HT-29 (cell line): ENCODE measurements at regions not wholly inside any gene's neighbourhood (a gene's known extent, or its start where the extent isn't known, plus 50 kb on each side); places are given as distances from the start of the nearest gene placed in this dataset.

ENCODE experiments used
- DNase-seq: peaks from one replicate; pipeline ENCODE4 v3.0.0-alpha.2; 2015; ENCODE audit warnings: low spot score

DNA sequence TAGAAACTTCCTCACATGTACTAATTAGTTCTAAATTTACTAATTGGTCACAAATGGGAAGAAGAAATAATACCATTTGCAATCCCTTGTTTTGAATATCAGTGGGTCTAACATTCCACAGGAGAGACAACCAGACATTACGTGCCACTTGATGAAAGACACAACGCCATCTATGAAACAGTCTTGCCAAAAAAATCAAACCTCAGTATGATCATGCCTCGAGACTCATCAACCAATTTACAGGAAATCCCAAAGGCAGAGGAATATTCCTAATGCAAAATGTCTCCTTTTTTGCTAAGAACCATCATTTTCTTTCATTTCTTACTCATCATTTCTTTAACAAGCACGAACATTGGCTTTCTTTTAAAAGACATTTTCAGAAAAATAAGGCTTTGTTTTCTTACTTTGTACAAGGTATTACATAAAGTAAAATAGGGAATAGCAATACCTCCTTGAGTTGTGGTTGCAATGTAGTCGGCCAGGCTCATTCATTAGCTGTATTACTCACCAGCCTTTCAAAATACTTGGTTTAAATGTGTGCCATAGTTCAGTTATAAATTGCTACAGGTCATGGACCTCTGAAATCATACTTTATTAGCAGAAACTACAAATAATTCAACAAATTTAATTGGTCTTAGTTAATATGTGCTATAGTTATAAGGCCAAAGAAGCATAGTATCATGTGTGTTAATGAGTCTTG lies 436.2 kb upstream of the FLRT2 start:
- no peak for DNase-seq

DNA sequence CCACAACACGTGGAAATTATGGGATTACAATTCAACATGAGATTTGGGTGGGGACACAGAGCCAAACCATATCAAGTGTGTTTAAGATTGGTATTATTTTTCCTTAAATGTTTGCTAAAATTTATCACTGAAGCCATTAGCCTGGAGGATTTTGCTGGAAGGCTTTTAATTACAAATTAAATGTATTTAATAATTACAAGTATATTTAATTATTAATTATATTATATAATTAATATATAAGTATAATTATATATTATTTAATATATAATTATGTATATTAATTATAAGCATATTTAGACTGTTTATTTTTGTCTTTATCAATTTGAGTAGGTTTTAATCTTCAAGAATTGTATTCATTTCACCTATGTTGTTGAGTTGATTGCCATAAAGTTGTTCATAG lies 427.4 kb upstream of the FLRT2 start:
- DNase-seq = no peak

DNA sequence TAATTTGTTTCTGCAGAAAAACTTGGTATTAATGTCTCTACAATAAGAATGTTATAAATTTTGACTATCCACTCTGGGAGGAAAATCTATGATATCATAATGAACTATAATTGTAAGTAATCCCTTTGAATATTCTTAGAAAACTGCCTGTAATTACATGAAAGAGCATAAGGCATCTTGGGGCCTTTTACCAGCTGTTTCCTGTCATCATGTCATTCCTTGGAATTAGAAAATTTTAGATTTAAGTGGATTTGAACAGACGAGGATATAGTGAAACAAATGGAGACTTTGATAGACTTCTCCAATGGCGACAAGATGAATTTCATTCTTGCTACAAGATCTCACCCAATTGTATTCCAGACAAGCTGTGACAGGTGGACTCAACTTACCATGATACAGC lies 423.4 kb upstream of the FLRT2 start:
- DNase-seq = no peak

DNA sequence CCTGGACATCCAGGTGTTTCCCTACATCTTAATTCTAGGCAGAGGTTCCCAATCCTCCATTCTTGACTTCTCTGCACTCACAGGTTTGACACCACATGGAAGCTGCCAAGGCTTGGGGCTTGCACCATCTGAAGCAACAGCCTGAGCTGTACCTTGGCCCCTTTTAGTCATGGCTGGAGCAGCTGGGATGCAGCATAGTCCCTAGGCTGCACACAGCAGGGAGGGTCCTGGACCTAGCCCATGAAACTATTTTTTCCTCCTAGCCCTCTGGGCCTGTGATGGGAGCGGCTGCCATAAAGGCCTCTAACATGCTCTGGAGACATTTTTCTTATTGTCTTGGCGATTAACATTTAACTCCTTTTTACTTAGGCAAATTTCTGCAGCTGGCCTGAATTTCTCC lies 417.2 kb upstream of the FLRT2 start:
- DNase-seq = no peak

DNA sequence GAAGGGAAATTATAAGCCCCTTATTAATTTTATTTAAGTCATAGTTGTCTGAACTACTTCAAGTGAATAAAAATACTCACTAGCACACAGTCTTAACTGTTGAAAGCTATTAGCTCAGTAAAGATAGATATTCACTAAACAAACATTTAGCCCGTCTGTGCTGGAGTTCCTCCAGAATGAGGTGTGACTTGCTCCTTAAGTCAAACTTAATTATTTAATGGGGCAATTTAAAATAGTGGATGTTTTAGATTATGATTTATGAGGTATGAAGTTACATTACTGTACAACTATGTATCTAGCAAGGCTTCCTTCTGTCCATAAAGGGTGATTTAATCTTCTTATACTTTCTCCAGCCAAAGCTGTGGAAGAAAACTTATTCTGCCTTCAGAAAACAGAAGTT lies 414.0 kb upstream of the FLRT2 start:
- DNase-seq = no peak

DNA sequence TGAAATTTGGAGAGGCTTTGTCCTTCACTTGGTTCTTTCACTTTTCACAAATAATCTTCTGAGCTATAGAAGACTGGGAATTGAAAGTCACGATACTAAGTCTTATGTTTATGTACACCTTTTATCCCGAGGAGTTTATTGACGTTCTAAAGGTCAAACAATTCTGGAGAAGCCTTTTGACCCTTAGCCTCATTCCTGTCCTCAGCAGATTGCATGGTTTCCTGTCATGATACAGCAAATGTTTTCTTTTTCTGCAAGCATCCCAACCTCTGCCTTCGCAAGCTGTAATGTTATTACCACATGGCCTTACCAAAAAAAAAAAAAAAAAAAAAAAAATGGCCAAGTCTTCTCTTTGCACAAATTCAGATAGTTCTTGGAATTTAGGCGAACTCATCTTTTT lies 411.7 kb upstream of the FLRT2 start:
- DNase-seq = no peak

DNA sequence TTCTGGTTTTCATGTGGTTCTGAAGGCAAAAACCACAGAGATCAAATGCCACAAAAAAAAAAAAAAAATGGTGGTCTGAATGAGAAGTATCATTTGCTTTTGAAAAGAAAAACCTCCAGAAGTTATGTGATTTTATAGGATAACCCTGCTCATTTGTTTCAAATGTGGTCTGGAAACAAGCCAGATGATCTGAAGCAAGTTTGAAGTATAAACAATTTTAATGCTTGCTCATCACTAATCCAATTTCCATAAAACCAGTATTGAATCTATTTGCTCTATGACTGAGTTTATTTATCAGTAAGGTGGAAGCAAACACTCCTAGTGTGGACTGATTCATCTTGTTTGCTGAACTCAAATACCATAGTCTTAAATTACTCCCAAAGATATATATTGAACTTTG lies 407.3 kb upstream of the FLRT2 start:
- peak; percentile 14 for DNase-seq

DNA sequence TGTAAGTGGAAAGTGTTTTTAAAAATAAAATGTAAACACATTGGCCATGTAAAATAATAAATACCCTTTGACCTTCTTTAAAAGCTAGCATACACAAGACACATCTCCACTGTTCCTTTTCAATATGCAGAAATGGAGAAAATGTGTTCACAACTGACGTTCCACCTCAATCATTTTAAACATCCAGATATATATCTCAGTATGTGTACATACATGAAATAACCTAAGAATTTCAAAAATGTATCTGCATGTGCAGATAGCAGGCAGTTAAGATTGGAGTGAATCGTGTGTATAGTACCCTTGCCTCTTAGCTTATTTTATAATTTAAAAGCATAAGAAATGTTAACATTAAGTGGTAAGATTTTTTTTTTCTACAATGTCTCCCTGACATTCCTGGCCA lies 406.2 kb upstream of the FLRT2 start:
- DNase-seq = no peak

DNA sequence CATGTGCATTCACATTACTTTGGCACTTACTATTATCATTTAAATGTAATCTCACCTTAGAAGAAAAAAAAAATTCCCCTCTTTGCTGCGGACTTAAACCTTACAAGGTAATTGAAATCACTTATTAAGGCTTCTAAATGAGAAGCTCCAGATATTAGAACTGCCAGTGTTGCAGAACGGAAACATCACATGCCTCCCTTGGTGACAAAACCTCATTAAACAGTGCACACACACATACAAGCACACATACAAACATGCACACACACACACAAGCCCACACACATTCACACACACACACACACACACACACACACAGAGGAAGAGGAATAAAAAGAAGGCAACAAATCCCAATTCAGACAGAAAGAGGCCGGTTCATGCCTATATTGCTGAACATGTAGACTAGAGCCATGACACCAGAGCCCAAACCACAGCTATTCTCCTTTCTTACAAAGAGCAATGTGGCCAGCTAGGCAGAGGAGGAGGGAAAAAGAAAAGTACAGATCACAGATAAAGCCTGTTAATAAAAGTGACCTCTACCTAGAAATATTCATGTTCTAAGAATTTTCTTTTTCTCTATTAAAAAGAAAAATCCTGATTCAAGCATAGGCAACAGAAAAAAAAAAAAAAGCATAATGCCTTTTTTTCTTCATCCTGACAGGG lies 405.2 kb upstream of the FLRT2 start:
- DNase-seq = no peak

DNA sequence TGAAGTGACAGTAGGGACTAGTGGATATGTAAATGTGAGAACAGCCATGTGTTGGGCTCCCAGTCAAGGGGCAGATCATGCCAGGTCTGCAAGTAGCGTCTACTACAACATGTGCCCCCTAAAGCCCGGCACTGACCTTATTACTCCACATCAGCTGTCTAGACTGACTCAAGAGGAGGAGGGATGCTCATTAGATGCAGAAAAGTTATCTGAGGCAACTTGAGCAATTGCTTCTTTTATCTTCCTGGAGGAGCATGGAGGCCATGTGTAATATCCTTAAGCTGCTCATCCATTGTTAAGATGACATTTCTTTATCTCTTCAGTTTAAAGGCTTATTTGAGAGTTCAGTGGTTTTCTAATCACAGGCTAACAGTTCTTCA lies 404.7 kb upstream of the FLRT2 start:
- no peak for DNase-seq

DNA sequence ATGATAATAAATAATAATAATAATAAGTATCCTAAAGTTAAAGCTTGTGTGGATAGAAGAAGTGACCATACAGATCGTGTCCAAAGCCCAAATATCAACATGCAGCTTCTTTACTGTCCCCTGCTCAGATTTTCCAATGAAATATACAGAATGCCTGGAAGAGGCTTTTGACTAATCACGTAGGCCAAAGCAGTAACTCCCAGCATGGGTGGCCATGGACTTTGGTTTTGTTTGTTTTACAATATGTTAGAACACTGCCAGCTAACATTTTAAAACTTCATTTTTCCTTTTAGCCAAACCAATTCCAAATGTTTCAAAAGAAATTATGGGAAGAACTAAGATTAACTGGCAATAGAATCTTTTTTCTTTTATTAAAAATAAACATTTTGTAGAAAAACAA lies 400.0 kb upstream of the FLRT2 start:
- DNase-seq = no peak

DNA sequence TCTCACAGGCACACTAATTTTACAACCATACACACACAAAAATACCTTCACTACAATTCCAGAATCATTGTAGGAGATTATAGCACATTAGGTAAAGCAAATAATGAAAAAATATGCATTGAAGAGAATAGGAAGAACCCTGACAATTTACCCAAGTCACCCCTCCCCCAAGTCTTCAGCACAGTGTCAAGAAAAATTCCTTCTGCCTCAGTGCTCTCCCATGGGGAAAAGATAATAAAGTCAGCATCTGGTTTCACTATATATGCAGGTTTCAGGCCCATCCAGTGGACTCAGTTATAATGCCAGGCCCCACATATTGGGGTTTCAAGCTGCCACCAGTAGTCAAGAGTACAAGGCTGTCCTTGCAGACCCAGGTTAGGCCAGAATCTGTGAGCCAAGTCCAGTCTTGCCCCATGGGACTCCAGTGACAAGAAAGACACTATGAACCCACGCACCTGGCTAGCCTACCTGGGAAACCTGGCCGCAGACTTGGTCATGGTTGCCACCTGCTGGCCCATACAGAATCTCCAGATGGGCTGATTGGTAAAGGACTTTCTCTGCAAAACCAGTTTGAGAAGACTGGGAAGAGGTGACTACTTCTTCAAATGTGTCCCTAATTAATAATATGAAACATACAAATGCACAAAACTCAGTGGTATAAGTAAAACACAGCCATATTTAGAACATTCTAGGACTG lies 398.6 kb upstream of the FLRT2 start:
- peak; percentile 53 for DNase-seq

DNA sequence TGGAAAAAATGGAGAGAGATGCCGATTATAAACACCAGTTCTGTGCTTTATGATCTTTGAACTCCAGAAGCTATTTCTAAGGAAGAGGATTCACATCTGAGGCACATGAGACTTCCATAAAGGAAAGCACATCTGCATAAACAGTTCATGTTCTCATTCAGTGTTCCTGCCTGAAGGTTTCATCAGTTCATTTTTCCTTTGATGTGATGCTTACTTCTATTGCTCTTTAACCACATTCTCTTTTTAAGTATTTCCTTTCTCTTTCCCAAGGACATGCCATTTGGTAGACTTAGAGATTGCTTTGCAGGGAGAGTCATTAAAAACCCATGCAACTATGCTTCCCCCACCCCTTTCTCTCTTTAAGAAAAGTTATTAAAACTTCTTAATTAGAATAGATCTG lies 387.0 kb upstream of the FLRT2 start:
- DNase-seq = no peak

DNA sequence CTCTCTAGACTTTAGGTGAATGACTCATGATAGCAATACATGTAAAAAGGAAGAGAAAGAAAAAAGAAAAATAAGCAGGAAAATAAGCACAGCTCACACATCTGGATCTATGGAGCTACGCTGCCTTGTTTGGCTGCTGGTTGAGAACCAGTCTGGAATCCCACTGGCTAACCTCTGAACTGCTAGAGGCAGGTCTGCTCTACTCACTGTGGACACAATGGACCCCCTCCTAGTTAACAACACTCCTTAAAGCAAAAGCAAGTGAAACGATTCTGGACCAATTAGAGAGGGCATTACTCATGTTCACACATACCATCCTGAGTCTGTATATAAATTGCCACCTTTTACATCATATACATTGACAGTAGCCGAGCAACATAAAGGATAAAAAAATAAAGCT lies 383.2 kb upstream of the FLRT2 start:
- no peak for DNase-seq

DNA sequence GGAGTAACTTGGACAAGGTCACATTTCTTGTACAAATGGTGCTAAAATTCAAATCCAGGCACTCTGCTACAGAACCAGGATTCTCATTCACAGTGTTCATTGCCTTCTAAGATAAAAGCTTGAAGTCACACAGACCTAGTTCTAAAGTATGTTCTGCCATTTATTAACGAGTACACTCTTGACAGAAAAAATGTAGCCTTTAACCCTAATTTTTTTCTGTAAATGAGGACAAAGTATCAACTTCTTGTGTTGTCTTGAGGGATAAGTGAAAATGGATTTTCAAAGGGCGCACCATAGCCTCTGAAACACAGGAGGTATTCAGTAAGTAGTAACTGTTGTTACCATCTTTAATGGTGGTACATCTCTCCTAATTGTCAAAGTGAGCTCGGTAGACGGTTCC lies 379.8 kb upstream of the FLRT2 start:
- no peak for DNase-seq

DNA sequence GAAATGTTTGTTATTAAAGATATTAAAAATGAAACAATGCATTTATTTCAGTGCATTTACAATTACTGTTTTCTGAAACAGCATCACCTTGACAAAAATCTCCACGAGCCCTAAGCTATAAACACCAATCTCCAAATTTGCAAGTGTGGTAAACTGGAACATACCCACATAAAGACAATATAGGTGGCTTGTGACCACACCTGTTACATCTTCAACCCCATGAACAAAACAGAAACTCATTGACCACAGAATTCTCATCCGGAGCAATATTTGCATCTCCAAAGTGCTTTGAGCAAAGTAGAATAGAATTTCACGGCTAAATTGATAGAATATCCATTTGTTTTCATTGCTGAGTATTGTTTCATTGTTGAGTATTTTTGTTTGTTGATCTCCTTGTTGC lies 375.2 kb upstream of the FLRT2 start:
- no peak for DNase-seq

DNA sequence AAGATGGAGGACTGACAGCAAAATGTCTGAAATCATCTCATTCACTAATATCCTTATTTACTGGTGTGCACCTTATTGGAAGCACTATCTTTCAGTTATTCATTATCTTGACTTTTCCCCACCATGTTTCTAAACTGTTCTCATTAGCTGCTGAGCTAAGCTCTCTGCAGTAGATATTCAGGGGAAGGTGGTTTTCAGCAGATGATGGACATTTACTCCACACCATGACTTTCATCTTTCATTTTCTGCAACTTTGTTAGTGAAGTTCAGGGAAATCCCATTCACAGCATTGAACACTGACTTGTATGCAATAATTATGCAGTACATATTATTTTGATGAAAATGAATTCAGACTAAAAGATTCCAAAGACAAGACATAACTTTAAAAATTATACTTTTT lies 373.6 kb upstream of the FLRT2 start:
- DNase-seq = no peak

DNA sequence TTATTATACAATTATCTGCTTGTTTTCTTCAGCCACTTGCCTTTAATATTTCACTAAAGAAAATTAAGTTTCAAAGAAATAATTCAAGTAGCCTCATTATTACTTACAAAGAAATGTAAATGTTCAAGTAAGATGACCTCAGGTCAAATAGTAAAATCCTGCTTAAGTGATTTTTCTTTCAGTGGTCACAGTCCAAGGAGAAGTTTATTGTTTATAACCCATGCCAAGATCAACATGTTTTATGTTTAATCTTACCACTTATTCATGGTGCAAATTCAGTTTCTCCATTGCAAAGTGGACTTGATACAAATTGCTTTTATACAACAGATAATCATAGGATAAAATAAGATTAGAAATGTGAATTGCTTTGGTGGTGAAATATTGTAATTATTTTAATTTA lies 370.2 kb upstream of the FLRT2 start:
- DNase-seq = no peak

DNA sequence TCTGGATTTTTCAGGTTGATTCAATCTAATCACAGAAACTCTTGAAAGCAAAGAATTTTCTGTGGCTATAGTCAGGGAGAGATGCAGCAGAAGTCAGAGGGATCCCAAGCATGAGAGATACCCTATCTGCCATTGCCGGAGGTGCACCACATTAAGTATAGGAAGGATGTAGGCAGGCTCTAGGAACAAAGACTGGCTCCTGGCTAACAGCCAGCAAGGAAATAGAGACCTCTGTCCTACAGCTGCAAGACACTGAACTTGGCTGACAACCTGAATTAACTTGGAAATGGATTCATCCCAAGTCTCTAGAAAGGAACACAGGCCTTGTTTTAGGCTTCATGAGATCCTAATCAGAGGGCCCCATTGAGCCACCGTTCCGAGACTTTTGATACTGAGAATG lies 364.9 kb upstream of the FLRT2 start:
- peak; percentile 66 for DNase-seq

DNA sequence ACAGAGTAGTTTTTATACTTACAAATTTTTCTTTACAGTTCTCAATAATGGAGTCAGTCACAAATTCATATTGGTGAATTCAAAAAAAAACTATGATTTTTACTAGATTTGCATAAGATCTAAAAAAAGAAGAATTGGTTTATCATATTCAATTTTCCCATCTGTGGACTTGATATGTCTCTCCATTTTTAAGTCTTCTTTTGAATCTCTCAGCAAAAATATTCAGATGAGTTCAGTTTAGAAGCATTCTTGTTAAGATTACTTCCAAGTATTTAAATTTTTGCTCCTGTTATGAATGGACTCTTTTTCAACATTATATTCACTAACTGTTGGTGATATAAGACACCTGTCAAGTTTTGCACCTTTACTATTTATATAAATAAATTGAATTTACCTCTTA lies 360.6 kb upstream of the FLRT2 start:
- no peak for DNase-seq

DNA sequence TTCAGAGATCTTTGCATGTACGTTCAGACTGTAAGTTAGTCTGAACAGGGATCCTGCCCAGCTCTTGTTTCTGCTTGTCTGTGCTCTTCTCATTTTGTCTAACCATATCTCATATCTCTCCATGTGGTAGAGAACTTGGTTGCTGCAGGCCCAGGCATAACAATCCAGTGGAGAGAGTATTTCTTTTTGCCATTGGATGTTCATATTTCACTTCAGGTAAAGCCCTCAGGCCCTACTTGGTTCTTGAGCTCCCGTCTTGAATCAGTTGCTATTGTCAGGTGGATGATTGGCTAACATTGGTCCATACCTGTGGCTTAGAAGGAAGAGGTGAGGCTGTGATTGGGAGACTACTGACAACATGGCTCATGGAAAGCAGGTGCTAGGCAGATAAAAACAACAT lies 357.7 kb upstream of the FLRT2 start:
- DNase-seq = no peak

DNA sequence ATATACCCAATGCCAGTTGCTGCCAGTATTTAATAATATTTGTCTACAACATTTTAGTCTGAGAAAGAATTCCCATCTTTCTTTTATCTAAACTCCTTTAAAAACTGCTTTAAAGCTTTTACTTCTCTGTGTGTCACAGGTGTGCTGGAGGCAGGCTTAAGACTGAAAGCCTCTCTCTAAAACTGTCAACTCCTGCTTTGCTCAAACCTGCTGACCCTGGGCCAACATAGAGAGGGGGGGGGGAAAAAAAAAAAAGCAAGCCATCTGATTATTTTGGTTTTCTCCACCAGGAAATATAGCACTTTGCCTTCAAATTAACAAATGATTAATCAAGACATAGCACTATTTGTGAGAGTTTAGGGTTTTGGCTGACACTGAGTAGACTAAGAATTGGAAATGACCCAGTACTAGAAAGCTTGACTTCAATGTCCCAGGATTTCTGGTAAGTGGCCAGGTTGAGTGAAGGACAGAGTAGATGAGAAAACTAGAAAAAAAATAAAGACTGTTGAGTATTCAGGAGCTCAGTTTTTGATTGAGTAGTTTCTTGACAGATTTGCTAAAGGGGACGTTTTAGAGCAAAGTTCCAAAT lies 357.0 kb upstream of the FLRT2 start:
- no peak for DNase-seq

DNA sequence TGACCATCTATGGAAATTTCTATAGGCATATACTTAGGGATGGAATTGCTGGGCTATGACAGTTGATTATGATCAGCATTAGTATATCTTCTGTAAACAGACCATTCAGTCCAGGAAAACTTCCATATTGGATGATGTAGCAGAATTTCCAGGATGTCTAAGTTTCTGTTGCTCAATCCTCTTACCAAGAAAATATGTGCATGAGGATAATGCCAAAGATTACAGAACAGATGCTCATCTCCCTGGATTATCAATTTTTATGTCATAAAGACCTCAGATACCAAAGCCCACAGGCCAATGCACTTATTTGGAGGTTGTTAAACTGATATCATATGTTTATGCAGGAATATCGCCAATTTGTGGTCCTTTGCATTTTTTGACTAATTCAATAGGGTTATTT lies 354.4 kb upstream of the FLRT2 start:
- no peak for DNase-seq
